Right lung (tissue), 2 donors: ENCODE measurements at regions not wholly inside any gene's neighbourhood (a gene's known extent, or its start where the extent isn't known, plus 50 kb on each side); places are given as distances from the start of the nearest gene placed in this dataset.
"Not testable (repeated sequence)": the region's sequence is repeated elsewhere in the genome, so short reads cannot be mapped to it uniquely, and the experiment has no call there.

Experiments used
- DNase-seq, 2 donors: peaks; one replicate each; pipeline ENCODE4 v3.0.0-alpha.2; 2013

DNA sequence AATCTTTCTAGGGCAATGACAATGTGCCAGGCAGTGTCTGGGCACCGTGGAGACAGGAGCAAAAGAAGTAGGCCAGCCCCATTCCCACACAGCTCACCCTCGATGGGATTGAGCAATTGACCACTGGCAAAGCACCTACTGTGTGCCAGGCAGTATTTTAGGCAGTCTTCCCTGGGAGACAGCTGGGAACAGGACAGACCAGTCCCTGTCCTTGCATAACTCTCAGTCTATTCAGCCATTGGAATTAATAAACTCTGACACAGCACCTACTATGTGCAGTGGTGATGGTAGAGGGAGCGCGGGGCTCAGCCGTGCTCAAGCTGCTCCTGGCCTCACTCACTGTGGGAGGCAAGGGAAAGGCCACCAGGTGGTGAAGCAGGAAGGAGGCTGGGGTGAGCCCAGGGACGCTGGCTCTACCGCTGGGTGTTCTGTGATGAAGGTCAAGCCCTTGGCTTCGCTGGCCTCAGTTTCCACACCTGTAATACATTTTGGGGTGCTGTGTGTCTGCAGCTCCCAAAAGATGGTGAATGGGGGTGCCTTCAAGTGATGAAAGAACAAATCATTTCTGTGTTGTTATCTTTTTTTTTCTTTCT, 122.3 kb upstream of the PMEPA1 start:
- DNase-seq: no peak

DNA sequence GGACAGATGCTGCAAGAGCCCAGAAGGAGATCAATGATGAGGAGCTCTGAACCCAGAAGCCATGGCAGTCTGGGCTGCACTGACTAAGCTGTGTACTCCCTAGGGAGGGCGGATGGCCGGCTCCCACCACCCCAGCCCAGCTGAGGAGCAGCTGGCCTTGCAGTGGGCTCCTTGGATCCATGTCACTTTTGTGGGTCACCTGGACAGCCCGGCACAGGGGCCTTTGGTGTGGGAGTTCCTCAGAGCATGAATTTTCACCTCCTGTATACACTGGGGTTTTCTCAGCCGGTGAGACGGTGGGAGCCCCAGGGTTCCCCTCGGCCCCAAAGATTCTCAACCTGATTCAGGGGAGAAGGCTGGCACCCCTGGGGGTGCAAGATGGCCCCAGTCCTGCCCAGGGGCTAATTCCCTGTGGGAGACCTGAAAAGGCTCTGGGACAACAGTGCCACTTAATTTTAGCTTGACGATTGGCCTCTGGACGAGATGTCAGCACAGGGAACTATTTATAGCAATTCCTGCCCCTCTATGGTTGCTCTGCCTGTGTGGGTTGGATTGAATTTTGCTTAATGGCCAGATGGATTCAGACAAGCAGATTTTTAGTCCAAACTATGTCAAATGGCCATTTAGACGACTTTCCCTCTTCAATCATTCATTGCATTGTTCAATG, 121.6 kb upstream of the PMEPA1 start:
- DNase-seq: no peak

DNA sequence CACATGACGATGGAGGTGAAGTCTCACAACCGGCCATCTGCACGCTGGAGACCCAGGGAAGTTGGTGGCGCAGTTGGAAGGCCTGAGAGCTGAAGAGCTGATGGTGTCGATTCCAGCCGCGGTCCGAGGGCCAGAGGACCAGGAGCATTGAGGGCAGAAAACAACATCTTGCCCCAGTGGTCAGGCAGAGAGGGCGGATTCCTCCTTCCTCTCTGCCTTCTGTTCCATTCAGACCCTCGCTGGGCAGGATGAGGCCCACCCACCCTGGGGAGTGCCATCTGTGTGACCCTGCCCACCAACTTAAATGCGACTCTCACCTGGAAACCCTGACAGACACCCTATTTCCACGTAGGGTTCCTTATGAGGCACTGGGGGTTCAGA, 120.7 kb upstream of the PMEPA1 start:
- no peak for DNase-seq

DNA sequence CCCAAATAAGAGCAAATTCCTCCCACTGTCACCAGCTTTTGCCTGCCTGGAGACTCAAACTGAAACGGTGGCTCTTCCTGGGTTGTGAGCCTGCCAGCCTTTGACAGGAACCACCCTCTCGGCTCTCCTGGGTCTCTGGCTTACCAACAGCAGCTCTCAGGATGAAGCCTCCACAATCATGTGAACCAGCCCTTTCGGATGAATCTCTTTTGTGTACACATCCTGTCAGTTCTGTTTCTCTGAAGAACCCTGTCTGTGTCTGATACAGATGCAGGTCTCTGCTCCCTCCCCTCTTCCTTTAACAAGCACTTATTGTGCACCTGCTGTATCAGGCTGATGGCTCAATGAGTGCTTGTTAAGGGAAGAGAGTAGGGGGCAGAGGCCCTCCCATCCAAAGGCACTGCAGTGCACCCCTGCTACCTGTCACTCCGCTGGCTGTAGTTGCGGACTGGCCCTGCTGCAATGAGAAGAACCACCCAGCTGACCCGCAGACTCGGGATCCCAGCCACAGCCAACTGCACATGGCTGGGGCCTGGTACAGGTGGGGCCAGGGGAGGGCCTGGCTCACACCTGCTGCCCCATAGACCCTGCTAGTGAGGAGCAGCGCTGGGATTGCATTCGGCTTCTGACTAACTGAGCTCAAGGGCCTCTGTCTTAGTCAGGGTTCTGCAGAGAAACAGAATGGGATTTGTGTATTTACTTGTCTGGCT, 120.1 kb upstream of the PMEPA1 start:
- no peak for DNase-seq

DNA sequence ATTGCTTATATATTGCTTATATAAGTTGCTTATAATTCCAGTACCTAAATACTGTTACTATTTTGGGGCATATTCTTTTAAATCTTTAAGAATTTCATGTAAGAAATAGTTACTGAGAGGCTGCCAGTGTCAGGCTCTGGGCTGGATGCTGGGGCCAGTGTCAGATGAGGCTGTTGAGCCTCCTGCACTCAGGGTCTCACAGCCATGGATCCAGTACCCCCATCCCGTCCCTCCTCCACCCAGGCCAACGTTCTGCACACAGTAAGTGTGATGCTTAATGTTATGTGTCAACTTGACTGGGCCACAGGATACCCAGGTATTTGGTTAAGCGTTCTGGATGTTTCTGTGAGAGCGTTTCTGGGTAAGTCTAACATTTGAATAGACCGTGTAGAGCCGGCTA, 119.5 kb upstream of the PMEPA1 start:
- DNase-seq: no peak

DNA sequence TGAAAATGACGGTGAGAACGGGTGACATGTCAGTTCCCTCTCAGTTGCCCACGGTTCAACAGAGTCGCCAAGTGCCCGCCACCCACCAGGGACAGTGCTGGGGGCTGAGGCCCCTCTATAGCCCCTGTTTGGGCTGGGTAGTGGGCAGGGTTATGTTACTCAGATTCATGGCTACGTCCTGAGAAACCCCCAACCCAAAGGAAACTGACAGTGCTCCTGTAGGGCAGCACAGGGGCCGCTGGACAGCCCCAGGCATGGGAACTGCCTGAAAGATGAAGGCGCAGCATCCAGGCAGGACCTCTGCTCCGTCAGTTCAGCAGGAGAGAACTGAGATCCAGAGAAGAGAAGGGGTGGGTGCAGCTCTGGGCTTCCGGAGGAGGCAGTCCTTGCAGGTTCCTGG, 118.9 kb upstream of the PMEPA1 start:
- no peak for DNase-seq

DNA sequence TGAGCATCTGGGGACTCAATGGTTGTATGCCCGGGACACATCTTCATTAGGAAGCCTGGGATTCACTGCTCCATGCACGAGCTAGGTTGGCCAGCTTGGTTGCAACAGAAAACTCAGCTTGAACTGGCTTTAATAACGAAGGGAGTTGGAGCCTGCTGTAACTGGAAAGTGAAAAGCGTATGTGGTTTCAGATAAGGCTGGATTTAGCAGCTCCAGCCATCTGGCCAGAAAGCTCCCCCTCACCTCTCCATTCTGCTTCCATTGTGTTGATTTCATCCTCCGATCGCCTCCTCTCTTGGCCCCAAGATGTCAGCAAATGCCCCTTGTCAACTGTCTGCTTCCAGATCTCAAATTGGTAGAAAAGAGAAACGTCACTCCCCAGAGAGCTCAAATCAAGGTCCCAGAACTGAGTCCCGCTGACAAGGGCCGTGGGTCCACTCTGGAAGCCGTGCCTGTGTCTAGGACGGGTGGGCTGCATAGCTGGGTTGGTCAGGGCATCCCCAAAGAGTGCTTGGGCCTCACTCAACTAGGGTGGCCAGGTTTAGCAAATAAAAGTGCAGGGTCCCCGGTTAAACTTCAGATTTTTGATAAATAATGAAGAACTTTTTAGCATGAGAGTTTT, 117.0 kb upstream of the PMEPA1 start:
- no peak for DNase-seq

DNA sequence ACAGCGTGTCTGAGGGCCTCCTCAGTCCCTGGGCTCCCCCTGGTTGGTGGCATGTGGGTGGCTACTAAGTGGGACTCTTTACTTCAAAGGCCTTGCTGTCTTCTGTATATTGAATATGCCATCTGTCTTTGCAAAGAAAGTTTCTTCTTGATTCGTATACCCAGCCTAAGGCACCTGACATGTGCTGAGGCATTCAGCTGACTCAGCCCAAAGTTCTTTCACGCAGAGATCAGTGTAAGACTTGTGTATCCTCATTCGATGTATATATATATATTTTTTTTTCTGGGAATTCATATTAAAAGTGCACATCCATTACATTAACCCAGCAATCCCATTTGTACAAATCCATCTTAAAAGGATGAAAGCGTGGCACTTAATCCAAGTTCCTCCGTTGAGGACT, 115.1 kb upstream of the PMEPA1 start:
- DNase-seq: no peak

DNA sequence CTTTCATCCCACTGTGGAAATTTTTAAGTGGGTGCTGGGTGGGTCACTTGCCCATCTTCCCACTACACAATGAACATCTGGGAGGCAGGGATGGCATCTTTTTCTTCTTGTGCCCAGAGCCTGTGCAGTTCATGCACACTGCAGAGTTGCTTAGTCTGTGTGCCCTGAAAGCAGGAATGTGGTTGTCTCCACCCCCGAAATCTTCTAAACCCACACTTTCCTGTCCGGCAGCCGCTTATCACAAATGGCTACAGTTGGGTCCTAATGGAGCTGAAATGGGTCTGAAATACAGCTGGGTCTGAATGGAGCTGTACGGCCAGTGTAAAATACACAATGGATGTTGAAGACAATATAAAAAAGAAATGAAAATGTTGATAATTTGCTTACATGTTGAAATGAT, 112.1 kb upstream of the PMEPA1 start:
- no peak for DNase-seq

DNA sequence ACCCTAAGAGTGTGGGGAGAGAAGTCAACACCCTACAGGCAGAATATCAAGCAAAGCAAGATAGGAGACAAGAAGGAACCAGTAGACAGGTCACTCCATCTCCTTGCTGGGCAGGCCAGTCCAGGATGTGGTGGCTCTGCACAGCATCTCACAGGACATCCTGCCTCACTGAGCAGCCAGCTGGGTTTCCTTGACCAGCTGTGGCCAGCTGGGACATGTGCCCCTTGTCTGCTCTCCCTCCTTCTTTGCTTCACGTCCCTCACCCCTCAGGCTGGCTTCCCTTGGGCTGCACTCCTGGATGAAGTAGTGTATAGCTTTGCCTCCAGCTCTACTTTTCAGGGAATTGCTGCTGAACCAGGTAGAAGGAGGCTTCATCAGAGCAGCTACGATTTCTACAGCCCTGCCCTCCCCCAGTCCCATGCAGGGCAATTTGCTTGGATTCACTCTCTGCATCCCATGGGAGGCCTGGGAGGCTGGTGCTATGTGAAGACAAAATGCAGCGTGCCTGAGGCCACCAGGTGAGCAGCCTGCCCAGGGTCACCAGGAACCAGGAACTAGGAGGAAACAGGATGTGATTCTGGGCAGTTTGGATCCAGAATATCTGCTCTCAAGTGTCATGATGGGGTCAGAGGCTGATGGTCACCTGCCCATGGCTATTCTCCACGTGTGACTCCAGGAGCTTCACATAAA, 110.0 kb upstream of the PMEPA1 start:
- DNase-seq: peak; percentile 42 to 50

DNA sequence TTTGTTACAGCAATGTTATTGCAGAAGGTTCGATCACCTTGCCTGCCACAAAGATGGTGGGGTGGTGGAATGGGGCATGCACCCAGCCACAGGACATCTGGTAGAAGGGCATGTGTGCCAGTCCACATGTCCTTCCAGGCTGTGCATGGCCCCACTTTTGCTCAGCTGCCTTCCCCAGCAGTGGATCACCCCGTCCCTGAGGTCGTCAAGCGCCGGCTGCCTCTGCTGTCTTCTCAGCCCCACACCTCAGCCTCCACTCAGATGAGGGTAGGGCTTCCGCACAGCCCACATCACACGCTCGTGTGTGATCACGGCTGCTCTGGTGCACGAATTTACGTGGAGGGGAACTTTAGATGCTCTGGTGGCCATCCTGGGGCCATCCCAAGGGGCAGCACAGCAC, 109.5 kb upstream of the PMEPA1 start:
- no peak for DNase-seq

DNA sequence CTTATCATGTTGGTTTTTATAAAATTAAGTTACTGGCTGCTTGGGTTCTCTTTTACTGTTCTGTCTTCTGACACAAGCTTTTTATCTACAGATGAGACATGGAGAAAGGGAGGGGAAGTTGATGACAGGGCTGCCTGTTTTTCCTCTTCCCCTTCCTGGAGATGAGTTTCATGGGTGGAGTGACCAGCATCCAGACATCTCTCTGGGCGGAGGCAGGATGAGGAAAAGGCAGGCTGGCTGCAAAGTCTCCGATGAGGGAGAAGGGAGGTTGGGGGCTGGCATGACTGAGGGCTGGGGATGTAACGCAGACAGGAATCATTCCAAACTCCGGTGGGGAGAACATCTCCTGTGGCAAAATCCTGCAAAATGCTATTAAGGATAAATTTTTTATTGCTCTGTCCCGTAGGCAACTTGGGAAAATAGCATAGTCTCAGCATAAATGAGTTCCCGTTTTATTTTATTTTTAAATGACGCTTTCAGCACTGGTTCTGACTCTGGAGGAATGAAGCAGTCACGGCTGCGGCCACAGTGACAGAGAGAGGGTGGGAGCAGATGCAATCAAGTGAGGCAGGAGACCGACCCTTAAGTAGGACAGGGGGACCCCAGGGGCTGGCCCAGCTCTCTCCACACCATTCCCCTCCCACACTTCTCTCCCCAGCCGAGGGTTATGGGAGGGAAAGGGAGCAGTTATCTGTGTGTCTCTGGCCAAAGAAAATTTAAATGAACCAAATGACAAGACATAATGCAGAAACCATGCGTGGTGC, 108.8 kb upstream of the PMEPA1 start:
- no peak for DNase-seq

DNA sequence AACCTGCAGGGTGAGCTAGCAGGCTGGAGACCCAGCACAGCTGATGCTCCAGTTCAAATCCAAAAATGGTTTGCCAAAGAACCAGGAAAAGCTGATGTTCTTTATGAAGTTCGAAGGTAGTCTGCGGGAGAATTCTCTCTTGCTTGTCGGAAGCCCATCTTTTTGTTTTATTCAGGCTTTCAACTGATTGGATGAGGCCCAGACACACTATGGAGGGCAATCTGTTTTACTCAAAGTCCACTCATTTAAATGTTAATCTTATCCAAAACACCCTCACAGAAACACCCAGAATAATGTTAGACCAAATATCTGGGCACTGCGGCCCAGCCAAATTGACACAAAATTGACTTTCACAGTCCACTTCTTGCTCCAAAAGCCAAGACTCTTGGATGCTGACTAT, 105.6 kb upstream of the PMEPA1 start:
- DNase-seq: no peak

DNA sequence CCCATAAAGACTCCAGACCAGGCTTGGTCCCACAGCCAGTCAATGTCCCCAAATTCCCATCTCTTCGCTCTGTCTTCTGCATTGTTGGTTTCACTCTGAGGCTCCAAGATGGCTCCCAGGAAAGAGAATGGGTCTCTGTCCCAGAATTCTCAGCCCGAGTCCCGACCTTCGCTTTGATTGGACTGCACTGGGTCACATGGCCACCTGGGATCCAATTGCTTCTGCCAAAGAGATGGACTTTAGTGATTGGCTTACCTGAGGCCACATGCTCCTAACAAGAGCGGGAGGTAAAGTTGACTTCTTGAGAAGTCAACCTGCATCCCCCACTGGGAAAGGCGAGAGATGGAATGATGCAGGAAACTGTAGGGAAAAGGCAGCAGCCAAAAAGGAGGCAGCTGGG, 104.7 kb upstream of the PMEPA1 start:
- DNase-seq: no peak

DNA sequence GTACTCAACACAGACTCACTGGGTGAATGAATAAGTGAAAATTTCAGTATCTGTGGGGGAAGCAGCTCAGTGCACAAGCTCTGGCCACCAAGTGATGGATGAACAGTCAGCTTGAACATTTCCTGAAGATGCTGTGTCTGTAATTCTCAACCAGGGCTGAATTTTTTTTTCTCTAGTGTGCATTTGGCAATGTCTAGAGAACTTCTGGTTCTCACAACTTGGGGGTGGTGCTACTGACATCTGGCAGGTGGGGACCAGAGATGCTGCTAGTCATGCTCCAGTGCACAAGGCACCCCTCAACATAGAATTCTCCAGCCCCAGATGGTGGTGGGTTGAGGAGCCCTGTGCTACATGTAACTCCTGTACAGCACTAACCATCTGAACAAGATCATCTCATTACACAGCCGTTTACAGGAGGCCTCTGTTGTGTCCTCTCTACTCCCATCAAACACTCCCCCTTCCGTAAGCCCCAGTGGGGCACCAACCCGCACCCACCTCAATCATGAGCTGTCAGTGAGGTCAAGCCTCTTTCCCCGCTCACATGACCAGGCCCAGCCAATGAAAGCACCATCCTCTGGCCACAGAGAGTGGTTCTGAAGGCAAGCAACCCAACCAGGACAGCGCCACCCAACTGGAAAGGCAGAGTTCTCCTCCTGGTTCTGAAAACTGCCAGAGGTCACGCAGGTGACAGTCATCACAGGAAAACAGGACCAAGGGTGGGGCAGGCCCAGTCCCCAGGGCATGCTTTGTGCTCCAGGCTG, 103.9 kb upstream of the PMEPA1 start:
- DNase-seq: no peak

DNA sequence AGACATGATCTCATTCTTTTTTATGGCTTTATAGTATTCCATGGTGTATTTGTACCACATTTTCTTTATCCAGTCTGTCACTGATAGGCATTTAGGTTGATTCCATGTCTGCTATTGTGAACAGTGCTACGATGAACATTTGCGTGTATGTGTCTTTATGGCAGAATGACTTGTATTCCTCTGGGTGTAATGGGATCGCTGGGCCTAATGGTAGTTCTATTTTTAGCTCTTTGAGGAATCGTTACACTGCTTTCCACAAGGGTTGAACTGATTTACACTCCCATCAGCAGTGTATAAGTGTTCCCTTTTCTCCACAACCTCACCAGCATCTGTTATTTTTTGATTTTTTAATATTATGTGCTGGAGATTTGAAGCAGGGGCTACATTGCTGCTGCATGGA, 102.8 kb upstream of the PMEPA1 start:
- DNase-seq: not testable (repeated sequence)

DNA sequence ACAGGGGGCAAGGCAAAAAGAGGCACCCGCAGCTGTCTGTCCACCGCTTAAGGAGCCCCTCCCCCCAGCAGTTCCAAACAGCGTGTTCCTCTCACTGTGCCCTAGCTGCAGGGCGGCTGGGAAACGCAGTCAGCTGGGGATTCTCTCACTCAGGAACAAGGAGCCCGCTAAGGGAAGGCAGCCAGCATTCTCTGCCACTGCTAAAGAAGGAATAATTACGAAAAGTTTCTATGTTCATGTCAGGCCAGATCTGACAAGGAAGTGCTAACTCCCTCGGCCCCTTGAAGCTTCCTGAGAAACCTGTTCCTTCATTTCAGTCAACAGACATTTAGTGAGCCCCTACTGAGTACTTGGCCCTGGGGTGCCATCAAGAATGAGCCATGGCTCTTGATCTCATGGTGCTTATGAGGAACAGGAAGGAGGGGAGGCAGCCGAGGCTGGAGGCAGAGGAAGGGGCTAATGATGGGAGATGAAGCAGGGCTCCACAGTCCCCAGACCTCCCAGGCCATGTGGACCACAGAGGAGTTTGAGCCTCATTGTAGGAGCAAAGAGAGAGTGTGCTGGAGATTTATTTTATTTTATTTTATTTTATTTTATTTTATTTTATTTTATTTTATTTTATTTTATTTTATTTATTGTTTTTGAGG, 101.7 kb upstream of the PMEPA1 start:
- peak; percentile 52 to 55 for DNase-seq

DNA sequence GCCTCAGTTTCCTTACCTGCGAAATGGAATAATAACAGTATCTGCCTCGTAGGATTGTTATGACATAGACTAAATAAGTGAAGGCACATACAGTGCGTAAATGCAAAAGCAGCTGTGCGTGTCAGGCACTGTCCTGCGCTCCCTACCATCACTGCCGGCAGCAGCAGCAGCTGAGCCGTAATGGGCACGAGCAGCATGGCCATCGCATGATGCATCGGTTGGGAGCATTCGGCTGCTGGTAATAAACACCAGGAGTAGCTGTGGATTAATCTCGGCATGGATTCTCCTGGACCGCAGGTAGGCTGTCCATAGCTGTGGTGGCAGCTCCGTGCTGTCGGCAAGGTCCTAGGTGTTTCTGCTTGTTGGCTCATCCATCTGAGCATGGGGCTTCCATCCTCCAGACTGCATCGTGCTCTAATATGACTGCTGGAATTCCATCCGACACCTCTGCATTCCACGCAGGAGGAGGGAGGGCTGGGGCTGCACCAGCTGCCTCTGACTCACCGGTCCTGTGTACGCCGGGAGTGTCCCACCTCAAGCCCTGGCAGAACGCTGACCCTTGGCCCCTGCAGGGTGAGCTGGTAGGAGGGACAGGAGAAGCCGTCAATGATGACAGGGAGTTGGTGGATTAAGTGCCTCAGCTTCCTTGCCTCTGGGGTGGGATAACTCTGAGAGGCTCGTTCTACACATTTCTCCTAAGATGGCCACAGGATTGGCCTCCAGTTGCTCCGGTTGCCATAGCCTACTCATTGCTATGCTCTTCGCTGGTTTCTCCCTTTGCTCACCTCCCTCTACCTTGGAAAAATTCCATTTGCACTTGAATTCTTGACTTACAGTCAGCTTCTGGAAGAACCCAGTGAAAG, 100.9 kb upstream of the PMEPA1 start:
- no peak for DNase-seq

DNA sequence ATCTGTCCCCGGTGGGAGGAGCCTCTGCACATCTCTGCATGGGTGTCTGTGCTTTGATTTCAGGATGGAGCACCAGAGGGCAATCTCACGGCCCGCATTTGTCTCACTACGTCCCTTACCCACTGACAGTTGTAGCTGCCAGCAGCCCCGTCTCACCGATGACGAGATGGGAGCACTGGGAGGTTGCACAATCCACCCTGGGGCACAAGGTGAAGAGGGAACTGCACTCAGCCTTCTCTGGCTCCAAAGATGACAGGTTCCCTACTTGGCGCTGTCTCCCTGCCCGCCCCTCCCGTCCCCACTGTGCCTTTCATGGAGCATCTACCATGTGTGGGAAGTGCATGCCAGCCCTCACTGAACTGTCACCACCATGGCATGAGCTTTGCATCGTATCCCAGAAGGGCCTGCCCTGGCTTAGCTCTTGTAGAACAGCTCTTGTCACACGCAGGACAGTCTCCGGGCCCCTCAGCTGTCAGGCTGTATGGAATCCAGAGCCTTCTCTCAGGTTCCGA, 99.9 kb upstream of the PMEPA1 start:
- no peak for DNase-seq
